GM23338 (cell line): ENCODE measurements at regions not wholly inside any gene's neighbourhood (a gene's known extent, or its start where the extent isn't known, plus 50 kb on each side); places are given as distances from the start of the nearest gene placed in this dataset.
A peak's percentile ranks its signal among the peaks of the same experiment; 100 is the strongest.

ENCODE experiments used
- ATAC-seq: fragments of 200-7000 bp; cut with Tn5 transposase; 3 replicates; pipeline ENCODE4 v1.9.1; 2020
- DNase-seq: peaks from one replicate; pipeline ENCODE4 v3.0.0-alpha.2; 2015; ENCODE audit warnings: low spot score
- H2AFZ ChIP-seq: fragments of 200-600 bp; sonication (generic); 2 replicates; pipeline ENCODE4 v1.8.0; 2016; ENCODE audit warnings: antibody characterized with exemption, mild to moderate bottlenecking, moderate library complexity
- H3F3A ChIP-seq: fragments of 200-600 bp; sonication (generic); replicated peaks from 2 replicates; pipeline ENCODE4 v1.8.0; 2017; ENCODE audit warnings: antibody characterized with exemption, mixed run types, low read depth
- H3K27ac ChIP-seq: fragments of 200-600 bp; sonication (generic); 2 replicates; pipeline ENCODE4 v1.6.1; 2016; ENCODE audit warnings: low read depth
- H3K27me3 ChIP-seq: fragments of 200-600 bp; sonication (generic); 2 replicates; pipeline ENCODE4 v1.8.0; 2016; ENCODE audit warnings: mild to moderate bottlenecking, mixed run types, moderate library complexity; ENCODE audit not compliant: insufficient read depth
- H3K36me3 ChIP-seq: fragments of 200-600 bp; sonication (generic); 2 replicates; pipeline ENCODE4 v1.8.0; 2016; ENCODE audit warnings: mild to moderate bottlenecking; ENCODE audit not compliant: insufficient read depth
- H3K4me1 ChIP-seq: fragments of 200-600 bp; sonication (generic); 2 replicates; pipeline ENCODE4 v1.8.0; 2016; ENCODE audit warnings: mild to moderate bottlenecking, moderate library complexity; ENCODE audit not compliant: insufficient read depth
- H3K4me2 ChIP-seq: fragments of 200-600 bp; sonication (generic); 2 replicates; pipeline ENCODE4 v1.7.1; 2017; ENCODE audit warnings: mixed run types
- H3K4me3 ChIP-seq: fragments of 200-600 bp; sonication (generic); 2 replicates; pipeline ENCODE4 v1.6.1; 2016; ENCODE audit warnings: mixed run types
- H3K79me2 ChIP-seq: fragments of 200-600 bp; sonication (generic); replicated peaks from 2 replicates; pipeline ENCODE4 v1.8.0; 2017; ENCODE audit warnings: mild to moderate bottlenecking; ENCODE audit not compliant: insufficient read depth
- H3K9me2 ChIP-seq: fragments of 200-600 bp; sonication (generic); 2 replicates; pipeline ENCODE4 v1.8.0; 2017; ENCODE audit not compliant: insufficient read depth
- H4K20me1 ChIP-seq: fragments of 200-600 bp; sonication (generic); replicated peaks from 2 replicates; pipeline ENCODE4 v1.8.0; 2017; ENCODE audit warnings: mild to moderate bottlenecking; ENCODE audit not compliant: insufficient read depth
- H3K27ac Mint-ChIP-seq: 2 replicates; pipeline ENCODE4 v1.8.0; 2020; ENCODE audit warnings: inconsistent platforms, mild to moderate bottlenecking, moderate library complexity, mixed read lengths
- H3K27me3 Mint-ChIP-seq: 3 replicates; pipeline ENCODE4 v1.8.0; 2022; ENCODE audit warnings: low read depth, mild to moderate bottlenecking, moderate library complexity, mixed read lengths, inconsistent platforms; ENCODE audit not compliant: insufficient read depth, poor library complexity
- H3K36me3 Mint-ChIP-seq: 3 replicates; pipeline ENCODE4 v1.8.0; 2021; ENCODE audit warnings: low read depth, mild to moderate bottlenecking, inconsistent platforms, moderate library complexity, mixed read lengths
- H3K4me1 Mint-ChIP-seq: 3 replicates; pipeline ENCODE4 v1.8.0; 2020; ENCODE audit warnings: mild to moderate bottlenecking, inconsistent platforms, mixed read lengths
- H3K4me3 Mint-ChIP-seq: 3 replicates; pipeline ENCODE4 v1.8.0; 2021; ENCODE audit warnings: moderate library complexity, mild to moderate bottlenecking, inconsistent platforms, mixed read lengths
- H3K9me3 Mint-ChIP-seq: 3 replicates; pipeline ENCODE4 v1.8.0; 2020; ENCODE audit warnings: moderate library complexity, mild to moderate bottlenecking, inconsistent platforms, mixed read lengths
- CREB1 ChIP-seq: fragments of 250-450 bp; sonication (Bioruptor Pico); IDR thresholded peaks from 2 replicates; pipeline ENCODE4 v1.5.0; 2020; ENCODE audit warnings: low read depth, mild to moderate bottlenecking, moderate library complexity
- EZH2 ChIP-seq: fragments of 200-600 bp; sonication (generic); IDR thresholded peaks from one replicate; pipeline ENCODE4 v1.8.0; 2017; ENCODE audit warnings: antibody characterized with exemption, mild to moderate bottlenecking, low read depth; ENCODE audit not compliant: unreplicated experiment
- JUNB ChIP-seq: IDR thresholded peaks from one replicate; pipeline ENCODE4 v1.6.1; 2016; ENCODE audit warnings: antibody characterized with exemption; ENCODE audit not compliant: unreplicated experiment
- NANOG ChIP-seq: IDR thresholded peaks from 2 replicates; pipeline ENCODE4 v1.6.1; 2016; ENCODE audit warnings: antibody characterized with exemption, borderline replicate concordance
- POLR2AphosphoS5 ChIP-seq: IDR thresholded peaks from 2 replicates; pipeline ENCODE4 v1.6.1; 2016; ENCODE audit warnings: antibody characterized with exemption, low read depth
- ZNF114 ChIP-seq: fragments of 250-450 bp; sonication (Bioruptor Pico); IDR thresholded peaks from 2 replicates; pipeline ENCODE4 v1.5.0; 2020; ENCODE audit warnings: mild to moderate bottlenecking, moderate library complexity
- TF ChIP-seq, protein P1 (sequence below): fragments of 250-450 bp; sonication (Bioruptor Pico); IDR thresholded peaks from 2 replicates; pipeline ENCODE4 v1.5.0; 2020; ENCODE audit warnings: mild to moderate bottlenecking, moderate library complexity
- TF ChIP-seq, protein P2 (sequence below): IDR thresholded peaks from 2 replicates; pipeline ENCODE4 v1.6.1; 2016; ENCODE audit warnings: antibody characterized with exemption
- TF ChIP-seq, protein P3 (sequence below), 2 experiments: fragments of 200-600 bp in 1 of 2; sonication (generic) in 1 of 2; conservative IDR thresholded peaks; 2 replicates each; pipeline versions ENCODE4 v1.5.1 to v1.6.1; 2016 to 2017; ENCODE audit warnings: antibody characterized with exemption in 2 of 2, low read depth in 2 of 2, mild to moderate bottlenecking in 2 of 2, moderate library complexity in 1 of 2

DNA sequence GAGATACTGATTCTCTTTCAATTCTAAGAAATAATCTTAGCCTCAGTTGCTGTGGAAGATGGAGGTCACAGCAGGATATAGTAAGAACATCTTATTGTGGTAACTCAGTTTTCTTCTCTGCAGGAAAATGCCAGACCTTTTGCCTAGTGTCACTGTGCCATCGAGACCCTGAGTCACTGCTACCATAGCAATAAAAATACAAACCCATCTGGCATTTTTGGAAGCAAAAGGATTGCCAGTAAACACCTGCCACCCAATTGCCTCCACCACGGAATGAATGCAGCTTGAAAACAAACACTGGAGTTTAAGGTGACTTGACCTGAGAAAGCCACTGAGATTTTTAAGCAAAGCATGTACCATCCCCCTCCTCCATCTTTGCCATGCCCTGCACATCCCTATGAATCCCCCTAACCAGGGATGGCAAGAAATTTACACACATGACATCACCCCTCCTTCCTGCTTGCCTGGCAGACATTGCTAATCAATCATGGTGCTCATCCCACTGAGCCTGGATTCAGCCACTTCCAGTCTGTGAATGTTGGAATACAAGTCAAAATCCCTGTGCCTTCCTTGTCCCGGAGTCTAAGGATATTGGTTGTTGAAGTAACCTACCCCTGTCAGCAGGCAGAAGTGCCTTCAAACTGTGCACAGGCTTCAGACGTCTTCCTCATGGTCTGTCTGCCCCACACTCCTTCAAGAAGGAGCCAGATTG, 59.6 kb upstream of the MAMLD1 start (continued):
- TF ChIP-seq, protein P1, sequence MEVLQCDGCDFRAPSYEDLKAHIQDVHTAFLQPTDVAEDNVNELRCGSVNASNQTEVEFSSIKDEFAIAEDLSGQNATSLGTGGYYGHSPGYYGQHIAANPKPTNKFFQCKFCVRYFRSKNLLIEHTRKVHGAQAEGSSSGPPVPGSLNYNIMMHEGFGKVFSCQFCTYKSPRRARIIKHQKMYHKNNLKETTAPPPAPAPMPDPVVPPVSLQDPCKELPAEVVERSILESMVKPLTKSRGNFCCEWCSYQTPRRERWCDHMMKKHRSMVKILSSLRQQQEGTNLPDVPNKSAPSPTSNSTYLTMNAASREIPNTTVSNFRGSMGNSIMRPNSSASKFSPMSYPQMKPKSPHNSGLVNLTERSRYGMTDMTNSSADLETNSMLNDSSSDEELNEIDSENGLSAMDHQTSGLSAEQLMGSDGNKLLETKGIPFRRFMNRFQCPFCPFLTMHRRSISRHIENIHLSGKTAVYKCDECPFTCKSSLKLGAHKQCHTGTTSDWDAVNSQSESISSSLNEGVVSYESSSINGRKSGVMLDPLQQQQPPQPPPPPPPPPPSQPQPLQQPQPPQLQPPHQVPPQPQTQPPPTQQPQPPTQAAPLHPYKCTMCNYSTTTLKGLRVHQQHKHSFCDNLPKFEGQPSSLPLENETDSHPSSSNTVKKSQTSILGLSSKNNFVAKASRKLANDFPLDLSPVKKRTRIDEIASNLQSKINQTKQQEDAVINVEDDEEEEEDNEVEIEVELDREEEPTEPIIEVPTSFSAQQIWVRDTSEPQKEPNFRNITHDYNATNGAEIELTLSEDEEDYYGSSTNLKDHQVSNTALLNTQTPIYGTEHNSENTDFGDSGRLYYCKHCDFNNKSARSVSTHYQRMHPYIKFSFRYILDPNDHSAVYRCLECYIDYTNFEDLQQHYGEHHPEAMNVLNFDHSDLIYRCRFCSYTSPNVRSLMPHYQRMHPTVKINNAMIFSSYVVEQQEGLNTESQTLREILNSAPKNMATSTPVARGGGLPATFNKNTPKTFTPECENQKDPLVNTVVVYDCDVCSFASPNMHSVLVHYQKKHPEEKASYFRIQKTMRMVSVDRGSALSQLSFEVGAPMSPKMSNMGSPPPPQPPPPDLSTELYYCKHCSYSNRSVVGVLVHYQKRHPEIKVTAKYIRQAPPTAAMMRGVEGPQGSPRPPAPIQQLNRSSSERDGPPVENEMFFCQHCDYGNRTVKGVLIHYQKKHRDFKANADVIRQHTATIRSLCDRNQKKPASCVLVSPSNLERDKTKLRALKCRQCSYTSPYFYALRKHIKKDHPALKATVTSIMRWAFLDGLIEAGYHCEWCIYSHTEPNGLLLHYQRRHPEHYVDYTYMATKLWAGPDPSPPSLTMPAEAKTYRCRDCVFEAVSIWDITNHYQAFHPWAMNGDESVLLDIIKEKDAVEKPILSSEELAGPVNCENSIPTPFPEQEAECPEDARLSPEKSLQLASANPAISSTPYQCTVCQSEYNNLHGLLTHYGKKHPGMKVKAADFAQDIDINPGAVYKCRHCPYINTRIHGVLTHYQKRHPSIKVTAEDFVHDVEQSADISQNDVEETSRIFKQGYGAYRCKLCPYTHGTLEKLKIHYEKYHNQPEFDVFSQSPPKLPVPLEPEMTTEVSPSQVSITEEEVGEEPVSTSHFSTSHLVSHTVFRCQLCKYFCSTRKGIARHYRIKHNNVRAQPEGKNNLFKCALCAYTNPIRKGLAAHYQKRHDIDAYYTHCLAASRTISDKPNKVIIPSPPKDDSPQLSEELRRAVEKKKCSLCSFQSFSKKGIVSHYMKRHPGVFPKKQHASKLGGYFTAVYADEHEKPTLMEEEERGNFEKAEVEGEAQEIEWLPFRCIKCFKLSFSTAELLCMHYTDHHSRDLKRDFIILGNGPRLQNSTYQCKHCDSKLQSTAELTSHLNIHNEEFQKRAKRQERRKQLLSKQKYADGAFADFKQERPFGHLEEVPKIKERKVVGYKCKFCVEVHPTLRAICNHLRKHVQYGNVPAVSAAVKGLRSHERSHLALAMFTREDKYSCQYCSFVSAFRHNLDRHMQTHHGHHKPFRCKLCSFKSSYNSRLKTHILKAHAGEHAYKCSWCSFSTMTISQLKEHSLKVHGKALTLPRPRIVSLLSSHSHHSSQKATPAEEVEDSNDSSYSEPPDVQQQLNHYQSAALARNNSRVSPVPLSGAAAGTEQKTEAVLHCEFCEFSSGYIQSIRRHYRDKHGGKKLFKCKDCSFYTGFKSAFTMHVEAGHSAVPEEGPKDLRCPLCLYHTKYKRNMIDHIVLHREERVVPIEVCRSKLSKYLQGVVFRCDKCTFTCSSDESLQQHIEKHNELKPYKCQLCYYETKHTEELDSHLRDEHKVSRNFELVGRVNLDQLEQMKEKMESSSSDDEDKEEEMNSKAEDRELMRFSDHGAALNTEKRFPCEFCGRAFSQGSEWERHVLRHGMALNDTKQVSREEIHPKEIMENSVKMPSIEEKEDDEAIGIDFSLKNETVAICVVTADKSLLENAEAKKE = no peak
- TF ChIP-seq CREB1 (CRISPR knock-in tag) = no peak
- TF ChIP-seq, protein P2, sequence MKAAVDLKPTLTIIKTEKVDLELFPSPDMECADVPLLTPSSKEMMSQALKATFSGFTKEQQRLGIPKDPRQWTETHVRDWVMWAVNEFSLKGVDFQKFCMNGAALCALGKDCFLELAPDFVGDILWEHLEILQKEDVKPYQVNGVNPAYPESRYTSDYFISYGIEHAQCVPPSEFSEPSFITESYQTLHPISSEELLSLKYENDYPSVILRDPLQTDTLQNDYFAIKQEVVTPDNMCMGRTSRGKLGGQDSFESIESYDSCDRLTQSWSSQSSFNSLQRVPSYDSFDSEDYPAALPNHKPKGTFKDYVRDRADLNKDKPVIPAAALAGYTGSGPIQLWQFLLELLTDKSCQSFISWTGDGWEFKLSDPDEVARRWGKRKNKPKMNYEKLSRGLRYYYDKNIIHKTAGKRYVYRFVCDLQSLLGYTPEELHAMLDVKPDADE = no peak

GRCh38 chrX:150306002-150306401, 57.1 kb upstream of the MAMLD1 start:
- Histone ChIP-seq H3K4me2 (no peak overlapping the region), H3K4me3 (no peak overlapping the region), H3K27ac (no peak overlapping the region), H3K9me2 (no peaks in the 10 kb centered on the region), H4K20me1 (no peaks in the 10 kb centered on the region), H3K36me3 (no peaks in the 10 kb centered on the region), H3F3A (no peaks in the 10 kb centered on the region), H3K79me2 (no peaks in the 10 kb centered on the region), H3K4me1 (no peaks in the 10 kb centered on the region), H3K27me3 (no peaks in the 10 kb centered on the region), H2AFZ (no peak overlapping the region)
- H3K9me3 Mint-ChIP-seq = no peaks in the 10 kb centered on the region
- DNase-seq (no peak), ATAC-seq (no peak)
- no peaks in the 10 kb centered on the region for H3K36me3 Mint-ChIP-seq
- H3K27me3 Mint-ChIP-seq = no peaks in the 10 kb centered on the region
- TF ChIP-seq POLR2AphosphoS5 (no peak), CREB1 (CRISPR knock-in tag) (no peak), EZH2 (no peak), NANOG (no peak), ZNF114 (CRISPR knock-in tag) (no peak), JUNB (no peak)
- TF ChIP-seq, protein P3, sequence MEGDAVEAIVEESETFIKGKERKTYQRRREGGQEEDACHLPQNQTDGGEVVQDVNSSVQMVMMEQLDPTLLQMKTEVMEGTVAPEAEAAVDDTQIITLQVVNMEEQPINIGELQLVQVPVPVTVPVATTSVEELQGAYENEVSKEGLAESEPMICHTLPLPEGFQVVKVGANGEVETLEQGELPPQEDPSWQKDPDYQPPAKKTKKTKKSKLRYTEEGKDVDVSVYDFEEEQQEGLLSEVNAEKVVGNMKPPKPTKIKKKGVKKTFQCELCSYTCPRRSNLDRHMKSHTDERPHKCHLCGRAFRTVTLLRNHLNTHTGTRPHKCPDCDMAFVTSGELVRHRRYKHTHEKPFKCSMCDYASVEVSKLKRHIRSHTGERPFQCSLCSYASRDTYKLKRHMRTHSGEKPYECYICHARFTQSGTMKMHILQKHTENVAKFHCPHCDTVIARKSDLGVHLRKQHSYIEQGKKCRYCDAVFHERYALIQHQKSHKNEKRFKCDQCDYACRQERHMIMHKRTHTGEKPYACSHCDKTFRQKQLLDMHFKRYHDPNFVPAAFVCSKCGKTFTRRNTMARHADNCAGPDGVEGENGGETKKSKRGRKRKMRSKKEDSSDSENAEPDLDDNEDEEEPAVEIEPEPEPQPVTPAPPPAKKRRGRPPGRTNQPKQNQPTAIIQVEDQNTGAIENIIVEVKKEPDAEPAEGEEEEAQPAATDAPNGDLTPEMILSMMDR (conservative IDR thresholded peaks at IDR 0.05; ENCODE audit: low read depth in 2 of 2) = peak in 1 of 2 experiments; percentile 15; a peak in 1 of 4 replicates
- H3K4me1 Mint-ChIP-seq = no peaks in the 10 kb centered on the region
- no peak overlapping the region for H3K4me3 Mint-ChIP-seq
- no peak overlapping the region for H3K27ac Mint-ChIP-seq
